Neural cell (in vitro differentiated cells): ENCODE measurements at regions not wholly inside any gene's neighbourhood (a gene's known extent, or its start where the extent isn't known, plus 50 kb on each side); places are given as distances from the start of the nearest gene placed in this dataset.

Experiments
- H2AFZ ChIP-seq: fragments of 200-600, 300-800 bp; sonication (generic), shearing (Covaris generic); 2 replicates; pipeline ENCODE4 v1.6.0; 2014; ENCODE audit warnings: low read depth, mild to moderate bottlenecking, antibody characterized with exemption, low read length, moderate library complexity
- H3F3A ChIP-seq: fragments of 200-600 bp; shearing (Covaris generic); 2 replicates; pipeline ENCODE4 v1.6.1; 2016; ENCODE audit warnings: mild to moderate bottlenecking, moderate library complexity, mixed read lengths, antibody characterized with exemption, low read length; ENCODE audit not compliant: insufficient read depth, poor library complexity, severe bottlenecking
- H3K27ac ChIP-seq: fragments of 200-600, 300-800 bp; sonication (generic), shearing (Covaris generic); 2 replicates; pipeline ENCODE4 v1.5.1; 2014; ENCODE audit warnings: mild to moderate bottlenecking, low read length, moderate library complexity
- H3K27me3 ChIP-seq: fragments of 300-800, 200-600 bp; sonication (generic), shearing (Covaris generic); 2 replicates; pipeline ENCODE4 v1.6.0; 2014; ENCODE audit warnings: mild to moderate bottlenecking, low read depth, low read length, moderate library complexity; ENCODE audit not compliant: insufficient read depth
- H3K36me3 ChIP-seq: fragments of 300-800, 200-600 bp; sonication (generic), shearing (Covaris generic); 2 replicates; pipeline ENCODE4 v1.5.1; 2014; ENCODE audit warnings: mild to moderate bottlenecking, antibody characterized with exemption, low read length, moderate library complexity; ENCODE audit not compliant: insufficient read depth
- H3K4me2 ChIP-seq: fragments of 300-800, 200-600 bp; sonication (generic), shearing (Covaris generic); 2 replicates; pipeline ENCODE4 v1.6.0; 2014; ENCODE audit warnings: mild to moderate bottlenecking, low read length
- H3K4me3 ChIP-seq: fragments of 300-800, 200-600 bp; sonication (generic), shearing (Covaris generic); 2 replicates; pipeline ENCODE4 v1.5.1; 2014; ENCODE audit warnings: mild to moderate bottlenecking, low read length, moderate library complexity
- H3K79me2 ChIP-seq: fragments of 200-600 bp; shearing (Covaris generic); replicated peaks from 2 replicates; pipeline ENCODE4 v1.6.0; 2014; ENCODE audit warnings: mild to moderate bottlenecking, low read length, moderate library complexity; ENCODE audit not compliant: insufficient read depth
- H3K9ac ChIP-seq: fragments of 300-800, 200-600 bp; sonication (generic), shearing (Covaris generic); 2 replicates; pipeline ENCODE4 v1.6.1; 2016; ENCODE audit warnings: mild to moderate bottlenecking, low read length, mixed read lengths
- H3K9me2 ChIP-seq: fragments of 200-600 bp; shearing (Covaris generic); 2 replicates; pipeline ENCODE4 v1.6.1; 2016; ENCODE audit warnings: mild to moderate bottlenecking, low read length, mixed read lengths; ENCODE audit not compliant: insufficient read depth
- H3K9me3 ChIP-seq: fragments of 200-600, 300-800 bp; sonication (generic), shearing (Covaris generic); 2 replicates; pipeline ENCODE4 v1.6.1; 2016; ENCODE audit warnings: mild to moderate bottlenecking, mixed run types, low read length, moderate library complexity, mixed read lengths
- H4K20me1 ChIP-seq: fragments of 200-600 bp; shearing (Covaris generic); 2 replicates; pipeline ENCODE4 v1.6.1; 2016; ENCODE audit warnings: mild to moderate bottlenecking, mixed run types; ENCODE audit not compliant: insufficient read depth
- CTCF ChIP-seq: fragments of 450-650 bp; IDR thresholded peaks from 2 replicates; pipeline ENCODE4 v1.5.1; 2014; ENCODE audit warnings: antibody characterized with exemption, mild to moderate bottlenecking, moderate library complexity; ENCODE audit not compliant: poor library complexity, severe bottlenecking
- EP300 ChIP-seq: fragments of 450-650 bp; conservative IDR thresholded peaks from 2 replicates; pipeline ENCODE4 v1.6.1; 2014; ENCODE audit warnings: antibody characterized with exemption, mild to moderate bottlenecking, moderate library complexity; ENCODE audit not compliant: poor library complexity, severe bottlenecking
- EZH2 ChIP-seq: fragments of 200-600, 300-800 bp; shearing (Covaris generic), sonication (generic); IDR thresholded peaks from 2 replicates; pipeline ENCODE4 v1.6.1; 2014; ENCODE audit warnings: antibody characterized with exemption, low read length, borderline replicate concordance, mild to moderate bottlenecking; ENCODE audit not compliant: insufficient read depth, poor library complexity, severe bottlenecking
- MXI1 ChIP-seq: fragments of 450-650 bp; conservative IDR thresholded peaks from 2 replicates; pipeline ENCODE4 v1.6.1; 2014; ENCODE audit warnings: antibody characterized with exemption, mild to moderate bottlenecking; ENCODE audit not compliant: poor library complexity, severe bottlenecking
- POLR2AphosphoS5 ChIP-seq: IDR thresholded peaks from 2 replicates; pipeline ENCODE4 v1.6.1; 2012
- RAD21 ChIP-seq: fragments of 450-650 bp; conservative IDR thresholded peaks from 2 replicates; pipeline ENCODE4 v1.6.1; 2014; ENCODE audit warnings: antibody characterized with exemption, mild to moderate bottlenecking, moderate library complexity
- REST ChIP-seq: IDR thresholded peaks from 2 replicates; pipeline ENCODE4 v1.6.1; 2012; ENCODE audit warnings: borderline replicate concordance
- SMC3 ChIP-seq: fragments of 450-650 bp; conservative IDR thresholded peaks from 2 replicates; pipeline ENCODE4 v1.6.1; 2014; ENCODE audit warnings: antibody characterized with exemption, mild to moderate bottlenecking, moderate library complexity; ENCODE audit not compliant: poor library complexity
- TAF1 ChIP-seq: IDR thresholded peaks from 2 replicates; pipeline ENCODE4 v1.6.1; 2012; ENCODE audit warnings: low read depth

GRCh38 chr5:3948838-3949237 lies 353.2 kb downstream of the IRX1 start:
- Histone ChIP-seq H3K4me2 (no peak overlapping the region), H3K9me3 (no peaks in the 10 kb centered on the region), H3F3A (no peaks in the 10 kb centered on the region), H3K79me2 (no peaks in the 10 kb centered on the region), H3K4me3 (no peak overlapping the region), H3K9ac (no peak overlapping the region), H3K36me3 (no peaks in the 10 kb centered on the region), H2AFZ (no peak overlapping the region), H3K9me2 (no peaks in the 10 kb centered on the region), H3K27ac (no peak overlapping the region), H3K27me3 (no peaks in the 10 kb centered on the region), H4K20me1 (no peaks in the 10 kb centered on the region)
- TF ChIP-seq MXI1 (no peak), SMC3 (no peak), REST (no peak), EP300 (no peak), TAF1 (no peak), RAD21 (no peak), EZH2 (no peak), POLR2AphosphoS5 (no peak), CTCF (no peak)

GRCh38 chr5:3954199-3954598 lies 358.6 kb downstream of the IRX1 start:
- Histone ChIP-seq H3K36me3 (no peaks in the 10 kb centered on the region), H3K27ac (no peak overlapping the region), H2AFZ (no peak overlapping the region), H3K9me2 (no peaks in the 10 kb centered on the region), H3K79me2 (no peaks in the 10 kb centered on the region), H3K4me2 (no peak overlapping the region), H3K27me3 (no peaks in the 10 kb centered on the region), H3K9ac (no peak overlapping the region), H4K20me1 (no peaks in the 10 kb centered on the region), H3K4me3 (no peak overlapping the region), H3F3A (no peaks in the 10 kb centered on the region), H3K9me3 (no peaks in the 10 kb centered on the region)
- TF ChIP-seq TAF1, result no peak
- TF ChIP-seq RAD21, result no peak
- TF ChIP-seq EZH2, result no peak

- no peak overlapping the region for H3K4me2 ChIP-seq
- H3K27ac ChIP-seq, result no peak overlapping the region
- no peaks in the 10 kb centered on the region for H3K9me2 ChIP-seq
- no peak overlapping the region for H3K4me3 ChIP-seq
- H3F3A ChIP-seq, result no peaks in the 10 kb centered on the region
- no peaks in the 10 kb centered on the region for H3K27me3 ChIP-seq
- no peak overlapping the region for H2AFZ ChIP-seq
- no peaks in the 10 kb centered on the region for H3K9me3 ChIP-seq
- no peak overlapping the region for H3K9ac ChIP-seq
- TF ChIP-seq POLR2AphosphoS5 (no peak), MXI1 (no peak), RAD21 (no peak), SMC3 (no peak), CTCF (no peak), EZH2 (no peak), REST (no peak), EP300 (no peak), TAF1 (no peak)
- H4K20me1 ChIP-seq, result no peaks in the 10 kb centered on the region
- no peaks in the 10 kb centered on the region for H3K36me3 ChIP-seq
- H3K79me2 ChIP-seq, result no peaks in the 10 kb centered on the region
Measured at GRCh38 chr5:3954633-3955032, 359.0 kb downstream of the IRX1 start.
